ENCODE measurements at regions not wholly inside any gene's neighbourhood (a gene's known extent, or its start where the extent isn't known, plus 50 kb on each side); places are given as distances from the start of the nearest gene placed in this dataset.

- Histone ChIP-seq H3K4me2 (no peak overlapping the region), H3K9me2 (replicated peaks; ENCODE audit: insufficient read depth) (no peaks in the 10 kb centered on the region), H3K4me1 (ENCODE audit: insufficient read depth) (no peaks in the 10 kb centered on the region), H3K27ac (no peak overlapping the region), H3K27me3 (no peaks in the 10 kb centered on the region), H4K20me1 (ENCODE audit: insufficient read depth, poor library complexity, severe bottlenecking) (no peaks in the 10 kb centered on the region), H3K4me3 (no peak overlapping the region), H2AFZ (no peak overlapping the region), H3K9me3 (ENCODE audit: low read depth) (no peaks in the 10 kb centered on the region), H3K36me3 (replicated peaks; ENCODE audit: insufficient read depth, low read depth) (no peaks in the 10 kb centered on the region), H3K79me2 (no peaks in the 10 kb centered on the region)
- DNase-seq (ENCODE audit: low spot score), result no peak
- WGBS (ENCODE audit: low lambda C conversion rate, missing lambda C conversion rate), result 87% methylated on average over 6 of the region's 6 CpGs
- TF ChIP-seq EZH2phosphoT487 (IDR thresholded peaks at IDR 0.05; ENCODE audit: low read depth, severe bottlenecking, unreplicated experiment) (no peak), EZH2 (IDR thresholded peaks at IDR 0.05; ENCODE audit: borderline replicate concordance) (no peak), CTCF (IDR thresholded peaks at IDR 0.05; ENCODE audit: poor library complexity) (no peak)
These were observed 793.8 kb downstream of the SORCS1 start for GRCh38 chr10:106370751-106371150.

- Histone ChIP-seq H2AFZ (no peak overlapping the region), H4K20me1 (ENCODE audit: insufficient read depth, poor library complexity, severe bottlenecking) (no peaks in the 10 kb centered on the region), H3K27ac (no peak overlapping the region), H3K9me3 (ENCODE audit: low read depth) (no peaks in the 10 kb centered on the region), H3K27me3 (no peaks in the 10 kb centered on the region), H3K36me3 (replicated peaks; ENCODE audit: insufficient read depth, low read depth) (no peaks in the 10 kb centered on the region), H3K9me2 (replicated peaks; ENCODE audit: insufficient read depth) (no peaks in the 10 kb centered on the region), H3K79me2 (no peaks in the 10 kb centered on the region), H3K4me1 (ENCODE audit: insufficient read depth) (no peaks in the 10 kb centered on the region), H3K4me3 (no peak overlapping the region), H3K4me2 (no peak overlapping the region)
- DNase-seq (ENCODE audit: low spot score), result no peak
- WGBS (ENCODE audit: low lambda C conversion rate, missing lambda C conversion rate), result 70% methylated on average over 2 of the region's 2 CpGs
- TF ChIP-seq CTCF (IDR thresholded peaks at IDR 0.05; ENCODE audit: poor library complexity) (no peak), EZH2phosphoT487 (IDR thresholded peaks at IDR 0.05; ENCODE audit: low read depth, severe bottlenecking, unreplicated experiment) (no peak), EZH2 (IDR thresholded peaks at IDR 0.05; ENCODE audit: borderline replicate concordance) (no peak)
These were observed 803.6 kb downstream of the SORCS1 start for GRCh38 chr10:106360870-106361269.

- TF ChIP-seq EZH2 (IDR thresholded peaks at IDR 0.05; ENCODE audit: borderline replicate concordance) (no peak), CTCF (IDR thresholded peaks at IDR 0.05; ENCODE audit: poor library complexity) (peak; percentile 37)
- no peak for DNase-seq (ENCODE audit: low spot score)
- H4K20me1 ChIP-seq (ENCODE audit: insufficient read depth, poor library complexity, severe bottlenecking), result no peaks in the 10 kb centered on the region
- no peak overlapping the region for H3K4me2 ChIP-seq
- WGBS (ENCODE audit: low lambda C conversion rate, missing lambda C conversion rate), result 36% methylated on average over 2 of the region's 2 CpGs
- H2AFZ ChIP-seq, result no peak overlapping the region
- H3K27ac ChIP-seq, result no peak overlapping the region
- H3K9me2 ChIP-seq (replicated peaks; ENCODE audit: insufficient read depth), result no peaks in the 10 kb centered on the region
- H3K4me1 ChIP-seq (ENCODE audit: insufficient read depth), result no peaks in the 10 kb centered on the region
- no peaks in the 10 kb centered on the region for H3K36me3 ChIP-seq (replicated peaks; ENCODE audit: insufficient read depth, low read depth)
- no peaks in the 10 kb centered on the region for H3K79me2 ChIP-seq
- H3K9me3 ChIP-seq (ENCODE audit: low read depth), result no peaks in the 10 kb centered on the region
- H3K4me3 ChIP-seq, result no peak overlapping the region
- no peaks in the 10 kb centered on the region for H3K27me3 ChIP-seq
These were observed 809.1 kb downstream of the SORCS1 start for GRCh38 chr10:106355450-106355849.

GRCh38 chr10:106348933-106349332, 815.6 kb downstream of the SORCS1 start:
- Histone ChIP-seq H3K4me3 (no peak overlapping the region), H3K79me2 (no peaks in the 10 kb centered on the region), H3K4me1 (ENCODE audit: insufficient read depth) (no peaks in the 10 kb centered on the region), H3K4me2 (no peak overlapping the region), H2AFZ (no peak overlapping the region), H4K20me1 (ENCODE audit: insufficient read depth, poor library complexity, severe bottlenecking) (no peaks in the 10 kb centered on the region), H3K27ac (no peak overlapping the region), H3K9me2 (replicated peaks; ENCODE audit: insufficient read depth) (no peaks in the 10 kb centered on the region), H3K9me3 (ENCODE audit: low read depth) (no peaks in the 10 kb centered on the region), H3K27me3 (no peaks in the 10 kb centered on the region), H3K36me3 (replicated peaks; ENCODE audit: insufficient read depth, low read depth) (no peaks in the 10 kb centered on the region)
- no peak for DNase-seq (ENCODE audit: low spot score)
- TF ChIP-seq EZH2phosphoT487 (IDR thresholded peaks at IDR 0.05; ENCODE audit: low read depth, severe bottlenecking, unreplicated experiment), result no peak
- TF ChIP-seq EZH2 (IDR thresholded peaks at IDR 0.05; ENCODE audit: borderline replicate concordance), result no peak
- no peak for TF ChIP-seq CTCF (IDR thresholded peaks at IDR 0.05; ENCODE audit: poor library complexity)
